Kasumi-1 (cell line): ENCODE measurements at regions not wholly inside any gene's neighbourhood (a gene's known extent, or its start where the extent isn't known, plus 50 kb on each side); places are given as distances from the start of the nearest gene placed in this dataset.
"Not testable (repeated sequence)": the region's sequence is repeated elsewhere in the genome, so short reads cannot be mapped to it uniquely, and the experiment has no call there.

ENCODE experiments used
- DNase-seq, 2 experiments: peaks; one replicate each; lab custom pipeline; 2025; lab: John Stamatoyannopoulos, UW

- DNase-seq, result no peak
These were observed 261.4 kb upstream of the GBE1 start for GRCh38 chr3:82022836-82023235.

GRCh38 chr3:82020282-82020681 lies 258.8 kb upstream of the GBE1 start:
- DNase-seq, result no peak

GRCh38 chr3:82015241-82015640 lies 253.8 kb upstream of the GBE1 start:
- DNase-seq, result no peak

GRCh38 chr3:82012775-82013174 lies 251.3 kb upstream of the GBE1 start:
- peak in 1 of 2 experiments; percentile 25 for DNase-seq

- no peak for DNase-seq
These were observed 249.9 kb upstream of the GBE1 start for GRCh38 chr3:82011336-82011735.

- no peak for DNase-seq
These were observed 243.8 kb upstream of the GBE1 start for GRCh38 chr3:82005266-82005665.

GRCh38 chr3:82004266-82004665 lies 242.8 kb upstream of the GBE1 start:
- DNase-seq, result no peak

GRCh38 chr3:82002986-82003642 lies 241.7 kb upstream of the GBE1 start:
- no peak for DNase-seq

GRCh38 chr3:82002491-82002890 lies 241.0 kb upstream of the GBE1 start:
- no peak for DNase-seq

GRCh38 chr3:82001276-82001923 lies 240.0 kb upstream of the GBE1 start:
- DNase-seq, result no peak

GRCh38 chr3:82000773-82001172 lies 239.3 kb upstream of the GBE1 start:
- no peak for DNase-seq

- no peak for DNase-seq
These were observed 238.9 kb upstream of the GBE1 start for GRCh38 chr3:82000350-82000749.

GRCh38 chr3:81998907-81999306 lies 237.5 kb upstream of the GBE1 start:
- no peak for DNase-seq

- DNase-seq, result no peak
These were observed 236.8 kb upstream of the GBE1 start for GRCh38 chr3:81998139-81998755.

- no peak for DNase-seq
These were observed 235.9 kb upstream of the GBE1 start for GRCh38 chr3:81997390-81997789.

- no peak for DNase-seq
These were observed 233.9 kb upstream of the GBE1 start for GRCh38 chr3:81995329-81995728.

- no peak for DNase-seq
These were observed 228.3 kb upstream of the GBE1 start for GRCh38 chr3:81989758-81990157.

- no peak for DNase-seq
These were observed 227.8 kb upstream of the GBE1 start for GRCh38 chr3:81989274-81989673.

- not testable (repeated sequence) for DNase-seq
These were observed 226.0 kb upstream of the GBE1 start for GRCh38 chr3:81987412-81987811.

- DNase-seq, result no peak
These were observed 224.7 kb upstream of the GBE1 start for GRCh38 chr3:81985996-81986723.

- no peak for DNase-seq
These were observed 221.9 kb upstream of the GBE1 start for GRCh38 chr3:81983382-81983781.

GRCh38 chr3:81980596-81981494 lies 219.4 kb upstream of the GBE1 start:
- DNase-seq, result no peak
